ENCODE measurements at regions not wholly inside any gene's neighbourhood (a gene's known extent, or its start where the extent isn't known, plus 50 kb on each side); places are given as distances from the start of the nearest gene placed in this dataset.
"Not testable (repeated sequence)": the region's sequence is repeated elsewhere in the genome, so short reads cannot be mapped to it uniquely, and the experiment has no call there.

GRCh38 chr18:44331656-44332570 is 348.8 kb upstream of the SETBP1 start:
- FAIRE-seq: no peak
- TF ChIP-seq POLR2A (IDR thresholded peaks at IDR 0.05; ENCODE audit: low read depth, low read length): no peak
- TF ChIP-seq TAF1 (IDR thresholded peaks at IDR 0.05; ENCODE audit: borderline replicate concordance, low read depth, low read length): no peak
- TF ChIP-seq POLR2AphosphoS5 (IDR thresholded peaks at IDR 0.05; ENCODE audit: low read depth, low read length): no peak
- no peak for DNase-seq (ENCODE audit: insufficient read length)

GRCh38 chr18:44341759-44342158 is 338.9 kb upstream of the SETBP1 start:
- TF ChIP-seq TAF1 (IDR thresholded peaks at IDR 0.05; ENCODE audit: borderline replicate concordance, low read depth, low read length): no peak
- no peak for TF ChIP-seq POLR2AphosphoS5 (IDR thresholded peaks at IDR 0.05; ENCODE audit: low read depth, low read length)
- no peak for TF ChIP-seq POLR2A (IDR thresholded peaks at IDR 0.05; ENCODE audit: low read depth, low read length)
- DNase-seq (ENCODE audit: insufficient read length) (no peak), FAIRE-seq (no peak)

- DNase-seq (ENCODE audit: insufficient read length) (no peak), FAIRE-seq (no peak)
- TF ChIP-seq TAF1 (IDR thresholded peaks at IDR 0.05; ENCODE audit: borderline replicate concordance, low read depth, low read length) (no peak), POLR2A (IDR thresholded peaks at IDR 0.05; ENCODE audit: low read depth, low read length) (no peak), POLR2AphosphoS5 (IDR thresholded peaks at IDR 0.05; ENCODE audit: low read depth, low read length) (no peak)
These were observed 338.5 kb upstream of the SETBP1 start for GRCh38 chr18:44342162-44342561.

- TF ChIP-seq POLR2AphosphoS5 (IDR thresholded peaks at IDR 0.05; ENCODE audit: low read depth, low read length) (no peak), POLR2A (IDR thresholded peaks at IDR 0.05; ENCODE audit: low read depth, low read length) (no peak), TAF1 (IDR thresholded peaks at IDR 0.05; ENCODE audit: borderline replicate concordance, low read depth, low read length) (no peak)
- no peak for FAIRE-seq
These were observed 337.7 kb upstream of the SETBP1 start for GRCh38 chr18:44342946-44343345.

GRCh38 chr18:44343570-44343969 is 337.1 kb upstream of the SETBP1 start:
- no peak for DNase-seq (ENCODE audit: insufficient read length)
- no peak for TF ChIP-seq POLR2A (IDR thresholded peaks at IDR 0.05; ENCODE audit: low read depth, low read length)
- no peak for TF ChIP-seq TAF1 (IDR thresholded peaks at IDR 0.05; ENCODE audit: borderline replicate concordance, low read depth, low read length)
- no peak for TF ChIP-seq POLR2AphosphoS5 (IDR thresholded peaks at IDR 0.05; ENCODE audit: low read depth, low read length)
- no peak for FAIRE-seq

More at GRCh38 chr18:44342946-44343345, 337.7 kb upstream of the SETBP1 start:
- no peak for DNase-seq (ENCODE audit: insufficient read length)

GRCh38 chr18:44356566-44357157 is 324.0 kb upstream of the SETBP1 start:
- DNase-seq (ENCODE audit: insufficient read length) (no peak), FAIRE-seq (no peak)
- TF ChIP-seq POLR2A (IDR thresholded peaks at IDR 0.05; ENCODE audit: low read depth, low read length) (no peak), POLR2AphosphoS5 (IDR thresholded peaks at IDR 0.05; ENCODE audit: low read depth, low read length) (no peak), TAF1 (IDR thresholded peaks at IDR 0.05; ENCODE audit: borderline replicate concordance, low read depth, low read length) (no peak)

GRCh38 chr18:44358402-44358801 is 322.3 kb upstream of the SETBP1 start:
- DNase-seq (ENCODE audit: insufficient read length) (no peak), FAIRE-seq (no peak)
- TF ChIP-seq POLR2AphosphoS5 (IDR thresholded peaks at IDR 0.05; ENCODE audit: low read depth, low read length) (no peak), POLR2A (IDR thresholded peaks at IDR 0.05; ENCODE audit: low read depth, low read length) (no peak), TAF1 (IDR thresholded peaks at IDR 0.05; ENCODE audit: borderline replicate concordance, low read depth, low read length) (no peak)

GRCh38 chr18:44359741-44360140 is 320.9 kb upstream of the SETBP1 start:
- DNase-seq (ENCODE audit: insufficient read length); FAIRE-seq: not testable (repeated sequence)

GRCh38 chr18:44362213-44362612 is 318.5 kb upstream of the SETBP1 start:
- FAIRE-seq; DNase-seq (ENCODE audit: insufficient read length): not testable (repeated sequence)

- TF ChIP-seq POLR2A (IDR thresholded peaks at IDR 0.05; ENCODE audit: low read depth, low read length): no peak
- TF ChIP-seq POLR2AphosphoS5 (IDR thresholded peaks at IDR 0.05; ENCODE audit: low read depth, low read length): no peak
- TF ChIP-seq TAF1 (IDR thresholded peaks at IDR 0.05; ENCODE audit: borderline replicate concordance, low read depth, low read length): no peak
- FAIRE-seq: no peak
- no peak for DNase-seq (ENCODE audit: insufficient read length)
These were observed 309.8 kb upstream of the SETBP1 start for GRCh38 chr18:44370861-44371260.

GRCh38 chr18:44374966-44375365 is 305.7 kb upstream of the SETBP1 start:
- no peak for TF ChIP-seq TAF1 (IDR thresholded peaks at IDR 0.05; ENCODE audit: borderline replicate concordance, low read depth, low read length)
- no peak for TF ChIP-seq POLR2A (IDR thresholded peaks at IDR 0.05; ENCODE audit: low read depth, low read length)
- TF ChIP-seq POLR2AphosphoS5 (IDR thresholded peaks at IDR 0.05; ENCODE audit: low read depth, low read length): no peak
- FAIRE-seq: no peak
- no peak for DNase-seq (ENCODE audit: insufficient read length)

- FAIRE-seq (no peak), DNase-seq (ENCODE audit: insufficient read length) (no peak)
- TF ChIP-seq TAF1 (IDR thresholded peaks at IDR 0.05; ENCODE audit: borderline replicate concordance, low read depth, low read length) (no peak), POLR2A (IDR thresholded peaks at IDR 0.05; ENCODE audit: low read depth, low read length) (no peak), POLR2AphosphoS5 (IDR thresholded peaks at IDR 0.05; ENCODE audit: low read depth, low read length) (no peak)
These were observed 294.3 kb upstream of the SETBP1 start for GRCh38 chr18:44386401-44386800.
